ENCODE measurements at regions not wholly inside any gene's neighbourhood (a gene's known extent, or its start where the extent isn't known, plus 50 kb on each side); places are given as distances from the start of the nearest gene placed in this dataset.
"Not testable (repeated sequence)": the region's sequence is repeated elsewhere in the genome, so short reads cannot be mapped to it uniquely, and the experiment has no call there.

DNA sequence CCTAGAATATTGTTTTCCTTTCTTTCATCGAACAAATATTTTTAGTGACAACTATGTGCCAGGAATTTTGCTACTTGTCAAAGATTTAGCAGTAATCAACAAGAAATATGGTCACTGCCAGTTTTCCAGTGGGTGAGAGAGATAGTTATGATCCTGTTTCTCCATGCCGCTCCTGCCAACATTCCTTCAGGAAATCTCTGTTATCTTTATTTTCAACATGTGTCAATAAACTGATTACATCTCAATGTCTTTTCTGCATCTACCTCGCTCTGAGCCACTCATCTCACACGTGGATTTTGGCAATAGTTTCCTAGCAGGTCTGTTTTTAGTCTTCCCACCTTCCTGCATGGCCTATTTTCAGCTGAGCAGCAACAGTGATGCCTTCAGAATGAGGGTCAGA, 650.0 kb upstream of the STXBP6 start:
- intact Hi-C loops (cut with DNase I): no loop called here
- DNase-seq (ENCODE audit: low spot score) (no peak), ATAC-seq (no peak)

- no peak for ATAC-seq
- intact Hi-C loops (cut with DNase I): no loop called here
These were observed 648.2 kb upstream of the STXBP6 start for GRCh38 chr14:25698111-25698510.

DNA sequence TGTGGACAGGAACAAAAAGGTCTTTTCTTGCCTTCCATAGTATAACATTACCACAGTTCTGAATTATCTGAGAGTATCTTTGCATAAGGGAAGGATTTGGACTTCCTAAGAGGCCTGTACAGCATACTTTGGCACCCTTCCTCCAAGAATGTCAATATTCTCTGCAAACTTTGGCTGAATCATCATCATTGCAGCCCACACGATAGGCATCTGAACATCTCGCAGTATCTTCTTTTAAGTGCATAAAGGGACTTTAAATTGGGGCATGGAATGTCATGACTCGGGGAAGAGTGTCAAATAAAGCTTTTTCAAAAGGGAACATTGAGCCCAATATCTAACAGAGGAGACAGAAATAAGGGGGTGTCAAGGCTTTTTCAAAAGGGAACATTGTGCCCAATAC, 646.2 kb upstream of the STXBP6 start:
- DNase-seq (ENCODE audit: low spot score): no peak
- ATAC-seq: no peak
- intact Hi-C loops (cut with DNase I): no loop called here

More at GRCh38 chr14:25698111-25698510, 648.2 kb upstream of the STXBP6 start:
- no peak for DNase-seq (ENCODE audit: low spot score)

- ATAC-seq (no peak), DNase-seq (ENCODE audit: low spot score) (no peak)
- intact Hi-C loops (cut with DNase I): no loop called here
These were observed 635.1 kb upstream of the STXBP6 start for GRCh38 chr14:25685004-25685403.

- no peak for DNase-seq (ENCODE audit: low spot score)
- no peak for ATAC-seq
- intact Hi-C loops (cut with DNase I): no loop called here
These were observed 631.0 kb upstream of the STXBP6 start for GRCh38 chr14:25680934-25681333.

GRCh38 chr14:25680511-25680910, 630.6 kb upstream of the STXBP6 start:
- ATAC-seq; intact Hi-C loops (cut with DNase I); DNase-seq (ENCODE audit: low spot score): not testable (repeated sequence)

GRCh38 chr14:25677111-25677510, 627.2 kb upstream of the STXBP6 start:
- ATAC-seq (no peak), DNase-seq (ENCODE audit: low spot score) (no peak)
- intact Hi-C loops (cut with DNase I): no loop called here

- intact Hi-C loops (cut with DNase I): no loop called here
- no peak for DNase-seq (ENCODE audit: low spot score)
- no peak for ATAC-seq
These were observed 617.4 kb upstream of the STXBP6 start for GRCh38 chr14:25667387-25667786.

- intact Hi-C loops (cut with DNase I): no loop called here
- no peak for ATAC-seq
- no peak for DNase-seq (ENCODE audit: low spot score)
These were observed 616.9 kb upstream of the STXBP6 start for GRCh38 chr14:25666877-25667276.

DNA sequence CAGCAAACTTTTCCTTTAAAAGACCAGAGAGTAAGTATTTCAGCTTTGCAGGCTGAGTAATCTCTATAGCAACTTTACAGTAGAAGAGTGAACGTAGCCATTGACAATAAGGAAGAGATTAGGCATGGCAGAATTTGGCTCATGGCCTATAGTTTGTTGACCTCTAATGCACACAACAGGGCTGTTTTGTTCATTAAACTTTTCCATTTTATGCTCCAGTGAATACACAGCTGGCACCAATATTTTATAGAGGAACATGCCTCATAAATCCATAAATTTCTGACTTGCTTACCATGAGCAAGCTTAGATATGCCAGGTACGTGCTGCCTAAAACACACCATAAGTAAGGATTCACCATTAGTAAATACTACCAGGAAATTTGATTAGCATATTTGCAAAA, 609.0 kb upstream of the STXBP6 start:
- no peak for ATAC-seq
- intact Hi-C loops (cut with DNase I): no loop called here
- no peak for DNase-seq (ENCODE audit: low spot score)

- intact Hi-C loops (cut with DNase I): no loop called here
- ATAC-seq (no peak), DNase-seq (ENCODE audit: low spot score) (no peak)
These were observed 580.5 kb upstream of the STXBP6 start for GRCh38 chr14:25630447-25630846.

GRCh38 chr14:25628978-25629377, 579.0 kb upstream of the STXBP6 start:
- ATAC-seq (no peak), DNase-seq (ENCODE audit: low spot score) (no peak)
- intact Hi-C loops (cut with DNase I): no loop called here

GRCh38 chr14:25628390-25628789, 578.4 kb upstream of the STXBP6 start:
- ATAC-seq (no peak), DNase-seq (ENCODE audit: low spot score) (no peak)
- intact Hi-C loops (cut with DNase I): no loop called here

- DNase-seq (ENCODE audit: low spot score): no peak
- no peak for ATAC-seq
- intact Hi-C loops (cut with DNase I): no loop called here
These were observed 577.0 kb upstream of the STXBP6 start for GRCh38 chr14:25626986-25627385.

DNA sequence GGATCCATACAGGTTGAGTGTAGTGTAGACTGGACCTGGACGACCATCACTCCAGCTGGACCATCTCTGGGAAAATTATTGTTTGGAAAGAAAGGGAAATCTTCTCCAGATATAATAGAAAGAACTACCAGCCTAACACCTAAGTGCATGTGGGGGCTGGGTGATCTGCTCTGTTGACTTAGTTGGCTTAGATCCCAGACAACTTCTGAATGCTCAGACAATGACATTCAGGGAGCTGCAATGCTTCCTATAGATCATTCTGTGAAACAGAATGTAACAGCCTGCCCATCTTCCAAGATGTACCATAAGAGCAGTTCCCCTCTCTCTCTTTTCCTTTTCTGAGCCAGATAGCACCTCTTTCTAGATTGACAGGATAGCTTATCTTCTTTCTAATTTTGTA, 572.8 kb upstream of the STXBP6 start:
- DNase-seq (ENCODE audit: low spot score) (no peak), ATAC-seq (no peak)
- intact Hi-C loops (cut with DNase I): no loop called here

- ATAC-seq (no peak), DNase-seq (ENCODE audit: low spot score) (no peak)
- intact Hi-C loops (cut with DNase I): no loop called here
These were observed 570.6 kb upstream of the STXBP6 start for GRCh38 chr14:25620515-25620914.

DNA sequence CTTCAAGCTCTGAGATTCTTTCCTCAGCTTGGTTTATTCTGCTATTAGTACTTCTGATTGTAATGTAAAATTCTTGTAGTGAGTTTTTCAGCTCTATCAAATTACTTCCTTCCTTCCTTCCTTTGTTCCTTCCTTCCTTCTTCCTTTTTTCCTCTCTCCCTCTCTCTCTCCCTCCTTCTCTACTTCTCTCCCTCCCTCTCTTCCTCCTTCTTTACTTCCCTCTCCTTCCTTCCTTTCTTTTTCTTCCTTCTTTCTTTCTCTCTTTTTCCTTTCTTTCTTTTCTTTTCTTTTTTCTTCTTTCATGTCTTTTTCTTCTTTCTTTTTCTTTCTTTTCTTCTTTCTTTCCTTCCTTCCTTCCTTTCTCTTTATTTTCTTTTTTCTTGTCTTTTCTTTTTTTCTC, 565.2 kb upstream of the STXBP6 start:
- DNase-seq (ENCODE audit: low spot score) (no peak), ATAC-seq (no peak)
- intact Hi-C loops (cut with DNase I): no loop called here

DNA sequence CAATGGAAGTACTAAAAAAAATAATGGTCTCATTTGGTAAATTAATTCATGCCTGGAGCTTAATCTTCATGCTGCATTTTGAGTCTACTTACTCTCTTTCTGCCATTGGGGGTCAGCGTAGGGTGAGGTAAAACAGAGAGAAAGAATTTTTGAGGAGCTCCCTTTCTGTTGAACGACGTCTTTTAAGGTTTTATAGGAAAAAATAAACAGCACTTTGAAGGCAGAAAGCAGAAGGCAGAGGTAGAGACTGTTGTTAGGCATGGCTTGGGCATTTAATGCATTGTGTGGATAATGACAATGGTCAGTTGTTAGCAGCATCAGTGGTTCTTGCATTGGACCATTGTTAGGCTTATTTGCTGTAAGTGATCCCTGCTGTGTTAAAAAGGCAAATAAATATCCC, 557.2 kb upstream of the STXBP6 start:
- intact Hi-C loops (cut with DNase I): no loop called here
- DNase-seq (ENCODE audit: low spot score) (no peak), ATAC-seq (no peak)

DNA sequence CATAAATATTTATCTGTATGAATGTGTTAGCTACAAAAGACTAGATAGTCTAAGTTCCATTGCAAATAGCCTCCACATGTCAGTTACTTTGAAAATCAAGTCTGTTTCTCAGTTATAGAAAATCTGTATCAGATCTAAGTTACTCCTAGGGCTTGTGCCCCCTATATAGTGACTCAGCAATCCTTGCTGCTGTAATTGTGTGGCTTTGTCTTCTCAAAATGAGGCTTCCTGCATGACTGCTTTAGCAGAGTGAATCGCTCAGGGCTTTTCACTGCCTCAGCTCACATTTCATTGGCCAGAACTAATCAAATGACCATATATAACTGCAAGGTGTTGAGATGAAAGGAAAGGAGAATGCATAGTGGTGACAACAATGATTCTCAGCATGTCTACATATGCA, 552.2 kb upstream of the STXBP6 start:
- DNase-seq (ENCODE audit: low spot score): no peak
- intact Hi-C loops (cut with DNase I): no loop called here
- ATAC-seq: no peak

DNA sequence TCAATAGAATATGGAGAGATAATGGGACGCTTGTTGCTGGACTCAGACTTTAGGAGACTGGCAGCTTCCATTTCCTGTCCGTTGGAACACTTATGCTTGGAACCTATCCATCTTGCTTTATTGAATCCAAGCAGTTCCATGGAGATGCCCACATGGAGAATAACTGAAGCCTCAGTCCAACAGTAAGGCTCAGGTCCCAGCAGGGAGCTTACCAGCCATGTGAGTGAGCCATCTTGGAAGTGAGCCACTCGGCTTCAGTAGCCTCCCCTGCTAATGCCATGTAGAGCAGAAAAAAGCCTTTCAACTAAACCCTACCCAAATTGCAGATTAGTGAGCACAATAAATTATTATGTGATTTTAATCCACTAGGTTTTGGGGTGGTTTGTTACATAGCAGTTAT, 538.8 kb upstream of the STXBP6 start:
- intact Hi-C loops (cut with DNase I): no loop called here
- DNase-seq (ENCODE audit: low spot score): no peak

DNA sequence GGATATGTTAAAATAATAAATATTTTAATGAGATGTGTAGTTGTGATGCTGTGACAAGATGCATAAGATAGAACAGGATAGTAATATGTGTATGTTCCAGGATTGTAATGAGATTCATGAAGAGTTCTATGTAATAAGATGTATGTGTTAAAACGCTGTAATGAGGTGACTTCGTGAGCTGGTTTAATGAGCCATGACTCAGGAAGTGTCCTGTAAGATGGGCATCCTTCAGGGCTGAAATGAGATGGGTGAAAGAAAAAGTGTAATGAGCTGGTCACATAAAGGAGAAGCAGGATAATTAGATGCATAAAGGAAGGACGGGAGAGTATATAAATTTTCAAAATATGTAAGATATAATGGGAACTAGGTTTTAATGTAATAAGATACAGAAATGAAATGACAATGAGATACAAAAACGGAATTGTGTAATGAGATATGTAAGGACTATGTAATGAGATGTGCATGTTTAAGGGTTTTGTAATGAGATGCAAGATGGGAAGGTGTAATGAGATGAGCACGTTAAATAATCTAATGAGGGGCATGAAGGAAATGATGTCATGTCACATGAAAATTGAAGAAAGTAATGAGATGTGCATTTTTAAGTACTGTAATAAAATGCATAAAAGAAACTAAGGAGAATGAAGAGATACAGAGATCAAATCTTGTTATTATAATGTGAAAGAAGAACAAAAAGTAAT, 524.8 kb upstream of the STXBP6 start:
- DNase-seq (ENCODE audit: low spot score) (no peak), ATAC-seq (no peak)
- intact Hi-C loops (cut with DNase I): no loop called here

More for the DNA sequence above, 538.8 kb upstream of the STXBP6 start:
- no peak for ATAC-seq

Data from sciatic nerve (tissue), 2 donors.